Muscle of leg (tissue), 3 donors: ENCODE measurements at regions not wholly inside any gene's neighbourhood (a gene's known extent, or its start where the extent isn't known, plus 50 kb on each side); places are given as distances from the start of the nearest gene placed in this dataset.

Source experiments
- DNase-seq: peaks from one replicate; pipeline ENCODE4 v3.0.0; 2013
- H3K27ac ChIP-seq: one replicate; pipeline ENCODE4 v1.5.1; 2013; ENCODE audit warnings: mild to moderate bottlenecking, low read length, control low read depth
- H3K27me3 ChIP-seq: one replicate; pipeline ENCODE4 v1.6.1; 2013; ENCODE audit warnings: low read length; ENCODE audit not compliant: control insufficient read depth, insufficient read depth
- H3K36me3 ChIP-seq: one replicate; pipeline ENCODE4 v1.6.1; 2013; ENCODE audit warnings: low read length; ENCODE audit not compliant: control insufficient read depth, insufficient read depth
- H3K4me1 ChIP-seq: one replicate; pipeline ENCODE4 v1.6.1; 2013; ENCODE audit warnings: low read length; ENCODE audit not compliant: control insufficient read depth, insufficient read depth
- H3K4me3 ChIP-seq: one replicate; pipeline ENCODE4 v1.5.1; 2013; ENCODE audit warnings: low read length, control low read depth
- H3K9me3 ChIP-seq: replicated peaks from 2 replicates; pipeline ENCODE4 v1.6.1; 2013; ENCODE audit warnings: low read depth, low read length; ENCODE audit not compliant: control insufficient read depth
- WGBS: methylation state at CpG from one replicate; pipeline ENCODE4 v1.1.5; 2013; ENCODE audit warnings: missing lambda C conversion rate; ENCODE audit not compliant: insufficient coverage; 5-methylcytosine and 5-hydroxymethylcytosine counted together

DNA sequence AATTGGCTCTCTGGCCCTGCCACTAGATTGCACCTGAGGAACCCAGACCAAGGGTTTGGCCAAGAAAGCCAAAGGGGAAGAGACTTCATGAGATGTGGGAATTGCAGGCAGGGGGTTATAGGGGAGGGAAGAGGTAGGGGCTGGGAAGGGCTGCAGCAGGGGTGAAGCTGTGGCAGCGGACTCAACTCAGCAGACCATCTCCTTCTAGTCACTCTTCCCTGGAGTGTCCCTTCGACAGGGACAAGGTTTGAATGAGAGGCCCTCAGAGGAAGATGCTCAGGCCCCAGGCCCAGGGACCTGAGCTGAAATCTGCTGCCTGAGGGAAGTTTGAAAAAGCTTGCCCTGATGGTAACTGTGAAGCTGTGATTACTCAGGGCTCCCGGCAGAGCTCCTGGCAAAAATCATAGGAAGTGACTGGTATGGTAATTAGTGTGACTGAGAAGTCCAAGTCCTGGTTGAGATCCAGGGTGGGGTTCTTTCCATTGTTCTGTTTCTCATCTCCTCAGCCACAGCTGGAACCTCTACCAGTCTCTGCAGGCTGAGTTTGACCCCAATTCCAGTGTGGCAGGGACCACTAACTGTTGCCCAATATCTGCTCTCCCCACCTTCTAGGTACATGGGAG is 300.9 kb downstream of the CYP26B1 start:
- no peak overlapping the region for H3K4me3 ChIP-seq
- H3K27me3 ChIP-seq = peaks cover 12% of the 10 kb centered on the region
- H3K9me3 ChIP-seq = peaks cover 3% of the 10 kb centered on the region
- DNase-seq = peak; percentile 51
- H3K4me1 ChIP-seq = peaks cover 35% of the 10 kb centered on the region
- H3K27ac ChIP-seq = no peak overlapping the region
- no peaks in the 10 kb centered on the region for H3K36me3 ChIP-seq
- WGBS = no CpG with 5 or more reads among the region's 3 CpGs

DNA sequence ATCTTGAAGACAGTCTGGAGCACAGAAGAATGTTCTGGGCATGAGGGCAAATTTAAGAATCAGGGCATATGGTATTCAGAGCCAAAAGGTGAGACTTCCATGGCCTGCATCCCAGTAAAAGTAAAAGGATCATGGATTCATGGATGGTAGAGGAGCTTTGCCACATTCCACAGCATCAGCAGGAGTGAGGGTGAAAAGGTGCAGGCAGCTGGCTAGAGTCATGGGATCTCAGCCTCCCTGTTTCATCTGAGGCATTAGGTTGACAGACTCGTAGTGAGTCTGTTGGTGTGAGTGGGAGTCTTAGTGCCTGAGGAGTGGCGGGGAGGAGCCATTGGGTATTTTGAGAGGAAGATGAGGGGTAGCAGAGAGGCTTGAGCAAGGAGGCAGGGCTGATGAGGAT is 301.6 kb downstream of the CYP26B1 start:
- Histone ChIP-seq H3K4me1 (peaks cover 27% of the 10 kb centered on the region), H3K4me3 (no peak overlapping the region), H3K9me3 (peaks cover 3% of the 10 kb centered on the region), H3K27ac (no peak overlapping the region), H3K27me3 (peaks cover 8% of the 10 kb centered on the region), H3K36me3 (no peaks in the 10 kb centered on the region)
- 57% methylated on average over 1 of the region's 2 CpGs for WGBS
- DNase-seq = no peak

DNA sequence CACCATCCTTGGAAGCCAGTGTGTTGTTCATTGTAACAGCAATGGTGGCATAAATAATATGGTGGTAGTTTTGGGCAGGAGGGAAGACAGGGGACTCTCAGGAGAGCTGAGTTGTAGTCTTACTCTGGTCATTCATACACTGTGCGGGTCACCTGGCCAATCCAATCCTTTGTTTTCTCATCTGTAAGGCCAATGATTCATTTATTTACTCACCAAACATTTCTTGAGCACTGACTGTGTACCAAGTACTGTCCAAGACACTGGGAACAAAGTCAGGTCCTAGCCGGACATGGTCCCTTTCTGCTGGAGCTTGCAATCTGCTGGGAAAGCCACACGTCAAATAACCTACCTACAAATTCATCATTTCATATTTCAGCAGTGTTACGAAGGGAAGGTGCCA is 302.7 kb downstream of the CYP26B1 start:
- no peak for DNase-seq
- H3K36me3 ChIP-seq = no peaks in the 10 kb centered on the region
- peaks cover 16% of the 10 kb centered on the region for H3K4me1 ChIP-seq
- 100% methylated on average over 2 of the region's 4 CpGs for WGBS
- no peak overlapping the region for H3K27ac ChIP-seq
- H3K4me3 ChIP-seq = no peak overlapping the region
- H3K9me3 ChIP-seq = peaks cover 3% of the 10 kb centered on the region
- H3K27me3 ChIP-seq = peaks cover 7% of the 10 kb centered on the region

DNA sequence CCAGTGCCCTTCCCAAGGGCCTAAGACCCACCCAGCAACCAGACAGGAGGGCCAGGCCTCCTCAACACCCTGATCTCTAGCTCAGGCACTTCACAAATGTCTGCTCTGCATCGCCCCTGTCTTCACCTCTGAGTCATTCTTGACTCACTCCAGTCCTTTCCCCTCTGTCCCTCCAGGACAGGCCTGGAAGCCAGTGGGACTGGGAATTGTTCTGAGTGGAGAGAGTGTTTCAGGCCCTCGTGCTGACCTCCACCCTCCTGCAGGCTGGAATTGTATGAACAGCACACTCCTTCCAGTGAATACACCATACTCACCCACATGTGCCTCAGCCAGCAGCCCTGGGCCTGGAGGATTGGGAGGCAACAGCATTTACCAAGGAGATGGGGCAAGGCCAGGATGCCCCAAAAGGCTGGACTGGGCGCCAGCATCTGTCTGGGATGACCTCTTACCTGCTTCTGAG is 304.2 kb downstream of the CYP26B1 start:
- Histone ChIP-seq H3K36me3 (no peaks in the 10 kb centered on the region), H3K27ac (no peak overlapping the region), H3K4me1 (peaks cover 13% of the 10 kb centered on the region), H3K9me3 (peaks cover 3% of the 10 kb centered on the region), H3K27me3 (peaks cover 7% of the 10 kb centered on the region), H3K4me3 (no peak overlapping the region)
- no peak for DNase-seq
- 90% methylated on average over 1 of the region's 3 CpGs for WGBS

DNA sequence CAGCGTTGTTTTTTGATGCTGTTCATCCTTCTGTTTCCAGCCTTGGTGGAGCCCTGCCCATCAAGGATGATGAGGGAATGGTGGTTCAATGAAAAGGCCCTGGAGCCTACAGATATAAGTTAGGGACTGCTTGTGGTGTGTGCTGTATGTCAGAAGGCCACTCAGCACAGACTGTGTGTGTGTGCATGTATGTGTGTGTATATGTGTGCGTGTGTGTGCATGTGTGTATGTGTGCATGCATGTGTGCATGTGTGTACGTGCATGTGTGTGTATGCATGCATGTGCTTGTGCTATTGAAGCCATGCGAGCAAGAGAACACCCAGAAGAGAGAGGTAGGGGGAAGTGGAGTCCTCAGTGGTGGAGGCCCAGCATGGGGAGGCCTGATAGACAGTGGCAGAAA is 304.9 kb downstream of the CYP26B1 start:
- DNase-seq = no peak
- Histone ChIP-seq H3K27me3 (peaks cover 7% of the 10 kb centered on the region), H3K4me3 (no peak overlapping the region), H3K9me3 (peaks cover 3% of the 10 kb centered on the region), H3K27ac (no peak overlapping the region), H3K36me3 (no peaks in the 10 kb centered on the region), H3K4me1 (peaks cover 13% of the 10 kb centered on the region)
- WGBS = 98% methylated on average over 3 of the region's 4 CpGs

DNA sequence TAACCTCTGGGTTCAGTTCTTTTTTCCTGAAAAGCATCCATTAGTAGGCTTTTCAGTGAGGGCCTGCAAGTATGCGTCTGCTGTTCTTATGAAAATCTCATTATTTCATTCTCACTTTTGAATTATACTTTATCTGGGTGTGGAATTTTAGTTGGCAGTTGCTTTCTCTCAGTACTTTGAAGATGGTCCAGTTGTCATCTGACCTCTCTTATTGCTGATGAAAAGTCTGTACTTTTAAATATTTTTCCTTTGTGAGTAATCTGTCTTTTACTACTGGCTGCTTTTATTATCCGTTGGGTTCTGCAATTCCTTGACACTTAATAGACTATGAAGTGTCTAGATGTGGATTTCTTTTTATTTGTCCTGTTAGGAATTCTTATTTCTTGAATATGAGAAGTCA is 307.8 kb downstream of the CYP26B1 start:
- WGBS = no CpG with 5 or more reads among the region's 2 CpGs
- no peaks in the 10 kb centered on the region for H3K9me3 ChIP-seq
- DNase-seq = peak; percentile 36

DNA sequence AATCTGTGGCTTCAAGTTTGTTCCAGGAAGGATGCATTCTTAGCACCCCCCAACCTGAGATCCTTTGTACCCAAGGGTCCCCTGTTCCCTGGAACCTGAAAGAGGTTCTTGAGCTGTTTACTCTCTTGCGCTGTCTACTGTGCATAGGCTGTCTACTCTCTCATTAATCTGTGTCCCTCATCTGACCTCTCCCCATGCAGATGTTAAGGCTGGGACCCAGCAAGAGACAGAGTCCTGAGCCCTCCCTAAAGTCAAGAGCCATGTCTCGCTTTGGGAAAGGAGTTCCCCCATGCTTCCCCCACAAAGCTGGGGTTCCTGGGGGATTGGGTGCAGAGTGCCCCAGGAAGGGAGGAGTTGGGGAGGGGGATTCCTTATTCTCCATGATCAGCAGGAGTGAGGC is 312.9 kb downstream of the CYP26B1 start:
- Histone ChIP-seq H3K27me3 (peaks cover 6% of the 10 kb centered on the region), H3K36me3 (no peaks in the 10 kb centered on the region), H3K4me1 (peaks cover 31% of the 10 kb centered on the region), H3K4me3 (no peak overlapping the region), H3K27ac (no peak overlapping the region), H3K9me3 (peaks cover 5% of the 10 kb centered on the region)
- no CpG with 5 or more reads among the region's 2 CpGs for WGBS
- peak; percentile 84 for DNase-seq

More for the DNA sequence above, 307.8 kb downstream of the CYP26B1 start:
- Histone ChIP-seq H3K27ac (no peak overlapping the region), H3K27me3 (no peaks in the 10 kb centered on the region), H3K36me3 (no peaks in the 10 kb centered on the region), H3K4me1 (peaks cover 2% of the 10 kb centered on the region), H3K4me3 (no peak overlapping the region)

DNA sequence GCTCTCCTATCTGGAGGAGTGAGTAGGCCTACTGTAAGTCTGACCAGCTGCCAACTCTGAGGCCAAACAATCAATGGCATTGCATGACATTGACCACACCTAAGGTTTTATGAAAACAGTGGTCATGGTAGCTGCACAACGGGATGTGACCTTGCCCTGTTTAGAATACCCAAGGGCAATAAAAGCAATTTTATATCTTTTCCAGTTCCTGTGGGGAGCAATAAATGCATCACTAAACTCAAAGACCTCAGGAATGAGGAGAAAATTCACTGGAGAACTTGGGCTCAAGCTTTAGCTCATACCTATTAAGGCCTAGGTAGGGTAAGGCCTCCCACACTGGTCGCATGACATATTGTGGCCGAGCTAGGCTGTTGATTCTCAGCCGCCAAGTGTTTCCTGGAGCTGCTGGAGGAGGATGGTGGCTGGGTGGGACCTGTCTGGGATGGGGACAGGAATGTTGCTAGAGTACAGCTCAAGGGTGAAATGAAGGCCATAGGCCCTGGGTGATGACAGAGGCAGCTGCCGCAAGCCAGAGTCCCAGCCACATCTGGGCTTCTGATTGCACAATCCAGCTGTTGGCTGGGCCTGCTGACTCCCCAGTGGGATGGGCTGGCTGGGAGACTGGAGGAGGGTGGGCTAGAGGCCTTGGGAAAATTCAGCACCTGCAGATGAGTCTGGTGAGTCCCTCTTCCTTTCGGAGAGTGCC is 313.7 kb downstream of the CYP26B1 start:
- Histone ChIP-seq H3K36me3 (no peaks in the 10 kb centered on the region), H3K27me3 (peaks cover 8% of the 10 kb centered on the region), H3K9me3 (peaks cover 5% of the 10 kb centered on the region), H3K4me3 (no peak overlapping the region), H3K27ac (peak overlapping the region; percentile 32), H3K4me1 (peaks cover 39% of the 10 kb centered on the region)
- WGBS = 47% methylated on average over 4 of the region's 6 CpGs
- peak; percentile 97 for DNase-seq

DNA sequence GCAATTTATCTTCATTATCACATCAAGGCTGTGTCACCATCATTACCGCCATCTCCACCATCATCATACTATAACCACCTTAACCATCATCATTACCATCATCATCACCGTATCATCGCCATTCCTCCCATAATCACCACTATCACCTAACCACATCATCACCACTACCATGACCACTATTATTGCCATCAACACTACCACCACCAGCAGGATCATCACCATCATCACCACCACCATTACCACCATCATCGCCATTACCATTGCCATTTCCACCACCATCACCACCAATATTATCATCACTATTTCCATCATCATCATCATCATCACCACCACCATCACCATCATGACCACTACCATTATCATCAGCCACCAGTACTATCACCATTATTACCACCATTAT is 314.4 kb downstream of the CYP26B1 start:
- Histone ChIP-seq H3K27me3 (peaks cover 8% of the 10 kb centered on the region), H3K4me1 (peaks cover 39% of the 10 kb centered on the region), H3K4me3 (no peak overlapping the region), H3K36me3 (no peaks in the 10 kb centered on the region), H3K27ac (no peak overlapping the region), H3K9me3 (peaks cover 5% of the 10 kb centered on the region)
- DNase-seq = no peak
- 100% methylated on average over 4 of the region's 4 CpGs for WGBS

DNA sequence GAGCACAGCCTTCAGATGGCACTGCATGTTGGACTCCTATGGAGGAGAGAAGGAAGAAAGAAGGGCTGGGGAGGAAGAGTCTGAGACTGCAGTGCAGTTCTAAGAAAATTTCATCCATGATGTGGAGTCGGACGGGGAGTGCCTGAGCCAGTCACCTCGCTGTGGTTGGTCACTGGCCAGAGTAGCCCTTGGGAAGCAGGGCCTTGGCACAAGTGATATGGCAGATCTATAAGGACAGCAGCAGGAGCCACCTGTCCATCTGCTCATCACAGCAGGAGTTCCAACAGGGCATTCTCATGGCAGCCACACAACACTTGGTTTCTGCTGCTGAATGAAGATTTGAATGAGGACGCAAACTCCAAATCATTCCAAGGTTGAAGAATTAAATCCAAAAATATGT is 314.8 kb downstream of the CYP26B1 start:
- Histone ChIP-seq H3K4me1 (peaks cover 42% of the 10 kb centered on the region), H3K27ac (no peak overlapping the region), H3K4me3 (no peak overlapping the region), H3K36me3 (no peaks in the 10 kb centered on the region), H3K27me3 (peaks cover 8% of the 10 kb centered on the region), H3K9me3 (peaks cover 5% of the 10 kb centered on the region)
- WGBS = 89% methylated on average over 3 of the region's 4 CpGs
- no peak for DNase-seq
